Uterus (tissue), 2 donors: ENCODE measurements at regions not wholly inside any gene's neighbourhood (a gene's known extent, or its start where the extent isn't known, plus 50 kb on each side); places are given as distances from the start of the nearest gene placed in this dataset.

Experiments used
- POLR2A ChIP-seq, 2 donors: fragments of 450-650 bp; IDR thresholded peaks; one replicate each; pipeline ENCODE4 v1.6.1; 2016; ENCODE audit warnings: antibody characterized with exemption in 2 of 2, mild to moderate bottlenecking in 1 of 2, moderate library complexity in 1 of 2
- TF ChIP-seq, protein P1 (sequence below), 4 experiments: fragments of 200-600 bp in 2 of 4; fragments of 450-650 bp in 2 of 4; sonication (generic) in 2 of 4; IDR thresholded peaks; one replicate each; pipeline ENCODE4 v1.5.1; 2016 to 2019; ENCODE audit warnings: antibody characterized with exemption in 4 of 4, mild to moderate bottlenecking in 2 of 4, moderate library complexity in 1 of 4

DNA sequence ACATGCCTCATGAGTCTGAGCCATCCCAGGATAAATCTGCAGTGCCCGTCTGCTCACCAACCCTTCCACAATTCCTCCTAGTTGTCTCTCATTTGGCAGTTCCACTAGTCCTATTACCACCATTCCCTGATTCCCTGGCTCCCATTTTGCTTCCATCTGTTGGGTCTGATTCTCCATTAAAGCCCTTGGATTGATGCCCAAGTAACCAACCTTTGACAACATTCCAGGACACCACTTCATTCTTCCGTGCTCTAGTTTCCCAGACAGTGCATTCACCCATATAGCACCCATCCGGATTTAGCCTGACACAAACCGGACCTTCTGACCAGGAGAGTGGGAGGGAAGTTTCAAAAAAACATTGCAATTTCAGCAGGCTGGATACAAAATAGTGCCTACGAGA, 189.4 kb upstream of the PALMD start:
- TF ChIP-seq, protein P1, sequence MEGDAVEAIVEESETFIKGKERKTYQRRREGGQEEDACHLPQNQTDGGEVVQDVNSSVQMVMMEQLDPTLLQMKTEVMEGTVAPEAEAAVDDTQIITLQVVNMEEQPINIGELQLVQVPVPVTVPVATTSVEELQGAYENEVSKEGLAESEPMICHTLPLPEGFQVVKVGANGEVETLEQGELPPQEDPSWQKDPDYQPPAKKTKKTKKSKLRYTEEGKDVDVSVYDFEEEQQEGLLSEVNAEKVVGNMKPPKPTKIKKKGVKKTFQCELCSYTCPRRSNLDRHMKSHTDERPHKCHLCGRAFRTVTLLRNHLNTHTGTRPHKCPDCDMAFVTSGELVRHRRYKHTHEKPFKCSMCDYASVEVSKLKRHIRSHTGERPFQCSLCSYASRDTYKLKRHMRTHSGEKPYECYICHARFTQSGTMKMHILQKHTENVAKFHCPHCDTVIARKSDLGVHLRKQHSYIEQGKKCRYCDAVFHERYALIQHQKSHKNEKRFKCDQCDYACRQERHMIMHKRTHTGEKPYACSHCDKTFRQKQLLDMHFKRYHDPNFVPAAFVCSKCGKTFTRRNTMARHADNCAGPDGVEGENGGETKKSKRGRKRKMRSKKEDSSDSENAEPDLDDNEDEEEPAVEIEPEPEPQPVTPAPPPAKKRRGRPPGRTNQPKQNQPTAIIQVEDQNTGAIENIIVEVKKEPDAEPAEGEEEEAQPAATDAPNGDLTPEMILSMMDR (IDR thresholded peaks at IDR 0.05) = no peak
- TF ChIP-seq POLR2A (IDR thresholded peaks at IDR 0.05) = no peak
